ENCODE measurements at regions not wholly inside any gene's neighbourhood (a gene's known extent, or its start where the extent isn't known, plus 50 kb on each side); places are given as distances from the start of the nearest gene placed in this dataset.

DNA sequence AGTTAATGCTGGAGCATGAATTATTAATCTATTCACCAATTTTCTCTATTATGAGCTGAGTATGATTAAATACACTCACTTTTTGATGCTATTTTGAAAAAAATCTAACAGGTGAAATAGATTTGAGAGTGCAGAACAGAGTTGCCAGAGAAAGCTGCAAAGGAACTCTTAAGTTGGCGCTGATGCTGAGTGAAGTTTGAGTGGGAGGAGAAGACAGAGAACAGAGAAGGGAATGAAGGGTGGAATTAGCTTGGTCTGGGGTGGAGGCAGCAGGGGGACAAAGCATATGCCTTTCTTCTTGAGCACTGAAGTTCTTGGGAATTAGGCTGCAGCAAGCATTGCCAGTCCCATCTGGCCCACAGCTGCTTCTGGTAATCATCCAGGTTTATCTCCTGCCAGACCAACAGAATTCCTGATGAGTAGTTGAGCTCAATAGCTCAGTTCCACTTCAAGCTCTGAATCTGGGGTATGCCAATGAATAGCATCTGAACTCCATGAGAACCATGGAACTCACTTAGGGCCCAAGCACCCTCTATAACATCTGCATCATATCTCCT lies 290.1 kb downstream of the HINT1 start:
- TF ChIP-seq NR3C1 (CRISPR knock-in tag; conservative IDR thresholded peaks at IDR 0.05; ENCODE audit: low read depth) (no peak), ELF4 (CRISPR knock-in tag; IDR thresholded peaks at IDR 0.05; ENCODE audit: low read depth) (no peak), MYBL2 (CRISPR knock-in tag; IDR thresholded peaks at IDR 0.05) (no peak), SMAD3 (CRISPR knock-in tag; IDR thresholded peaks at IDR 0.05; ENCODE audit: borderline replicate concordance) (no peak), SP1 (CRISPR knock-in tag; conservative IDR thresholded peaks at IDR 0.05) (no peak), FOXK1 (CRISPR knock-in tag; IDR thresholded peaks at IDR 0.05) (no peak), HMGA2 (CRISPR knock-in tag; IDR thresholded peaks at IDR 0.05) (no peak), NFYB (CRISPR knock-in tag; conservative IDR thresholded peaks at IDR 0.05; ENCODE audit: low read depth) (no peak)
- TF ChIP-seq, protein P1, sequence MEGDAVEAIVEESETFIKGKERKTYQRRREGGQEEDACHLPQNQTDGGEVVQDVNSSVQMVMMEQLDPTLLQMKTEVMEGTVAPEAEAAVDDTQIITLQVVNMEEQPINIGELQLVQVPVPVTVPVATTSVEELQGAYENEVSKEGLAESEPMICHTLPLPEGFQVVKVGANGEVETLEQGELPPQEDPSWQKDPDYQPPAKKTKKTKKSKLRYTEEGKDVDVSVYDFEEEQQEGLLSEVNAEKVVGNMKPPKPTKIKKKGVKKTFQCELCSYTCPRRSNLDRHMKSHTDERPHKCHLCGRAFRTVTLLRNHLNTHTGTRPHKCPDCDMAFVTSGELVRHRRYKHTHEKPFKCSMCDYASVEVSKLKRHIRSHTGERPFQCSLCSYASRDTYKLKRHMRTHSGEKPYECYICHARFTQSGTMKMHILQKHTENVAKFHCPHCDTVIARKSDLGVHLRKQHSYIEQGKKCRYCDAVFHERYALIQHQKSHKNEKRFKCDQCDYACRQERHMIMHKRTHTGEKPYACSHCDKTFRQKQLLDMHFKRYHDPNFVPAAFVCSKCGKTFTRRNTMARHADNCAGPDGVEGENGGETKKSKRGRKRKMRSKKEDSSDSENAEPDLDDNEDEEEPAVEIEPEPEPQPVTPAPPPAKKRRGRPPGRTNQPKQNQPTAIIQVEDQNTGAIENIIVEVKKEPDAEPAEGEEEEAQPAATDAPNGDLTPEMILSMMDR (IDR thresholded peaks at IDR 0.05) = no peak
- TF ChIP-seq, protein P2, sequence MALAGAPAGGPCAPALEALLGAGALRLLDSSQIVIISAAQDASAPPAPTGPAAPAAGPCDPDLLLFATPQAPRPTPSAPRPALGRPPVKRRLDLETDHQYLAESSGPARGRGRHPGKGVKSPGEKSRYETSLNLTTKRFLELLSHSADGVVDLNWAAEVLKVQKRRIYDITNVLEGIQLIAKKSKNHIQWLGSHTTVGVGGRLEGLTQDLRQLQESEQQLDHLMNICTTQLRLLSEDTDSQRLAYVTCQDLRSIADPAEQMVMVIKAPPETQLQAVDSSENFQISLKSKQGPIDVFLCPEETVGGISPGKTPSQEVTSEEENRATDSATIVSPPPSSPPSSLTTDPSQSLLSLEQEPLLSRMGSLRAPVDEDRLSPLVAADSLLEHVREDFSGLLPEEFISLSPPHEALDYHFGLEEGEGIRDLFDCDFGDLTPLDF (CRISPR knock-in tag; IDR thresholded peaks at IDR 0.05) = no peak
- TF ChIP-seq, protein P3, sequence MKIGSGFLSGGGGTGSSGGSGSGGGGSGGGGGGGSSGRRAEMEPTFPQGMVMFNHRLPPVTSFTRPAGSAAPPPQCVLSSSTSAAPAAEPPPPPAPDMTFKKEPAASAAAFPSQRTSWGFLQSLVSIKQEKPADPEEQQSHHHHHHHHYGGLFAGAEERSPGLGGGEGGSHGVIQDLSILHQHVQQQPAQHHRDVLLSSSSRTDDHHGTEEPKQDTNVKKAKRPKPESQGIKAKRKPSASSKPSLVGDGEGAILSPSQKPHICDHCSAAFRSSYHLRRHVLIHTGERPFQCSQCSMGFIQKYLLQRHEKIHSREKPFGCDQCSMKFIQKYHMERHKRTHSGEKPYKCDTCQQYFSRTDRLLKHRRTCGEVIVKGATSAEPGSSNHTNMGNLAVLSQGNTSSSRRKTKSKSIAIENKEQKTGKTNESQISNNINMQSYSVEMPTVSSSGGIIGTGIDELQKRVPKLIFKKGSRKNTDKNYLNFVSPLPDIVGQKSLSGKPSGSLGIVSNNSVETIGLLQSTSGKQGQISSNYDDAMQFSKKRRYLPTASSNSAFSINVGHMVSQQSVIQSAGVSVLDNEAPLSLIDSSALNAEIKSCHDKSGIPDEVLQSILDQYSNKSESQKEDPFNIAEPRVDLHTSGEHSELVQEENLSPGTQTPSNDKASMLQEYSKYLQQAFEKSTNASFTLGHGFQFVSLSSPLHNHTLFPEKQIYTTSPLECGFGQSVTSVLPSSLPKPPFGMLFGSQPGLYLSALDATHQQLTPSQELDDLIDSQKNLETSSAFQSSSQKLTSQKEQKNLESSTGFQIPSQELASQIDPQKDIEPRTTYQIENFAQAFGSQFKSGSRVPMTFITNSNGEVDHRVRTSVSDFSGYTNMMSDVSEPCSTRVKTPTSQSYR (CRISPR knock-in tag; IDR thresholded peaks at IDR 0.05) = no peak
